Uterus (tissue), 3 donors: ENCODE measurements at regions not wholly inside any gene's neighbourhood (a gene's known extent, or its start where the extent isn't known, plus 50 kb on each side); places are given as distances from the start of the nearest gene placed in this dataset.

Experiments used
- DNase-seq, 2 donors: peaks; one replicate each; pipeline ENCODE4 v3.0.0-alpha.2; 2019 to 2020
- H3K27ac ChIP-seq, 2 donors: fragments of 200-600 bp; sonication (generic); 1 replicate in 1 of 2; 2 replicates in 1 of 2; pipeline ENCODE4 v1.5.1; 2016 to 2018
- H3K27me3 ChIP-seq, 2 donors: fragments of 200-600 bp; sonication (generic); one replicate each; pipeline ENCODE4 v1.5.1; 2018 to 2019; ENCODE audit warnings: control low read depth in 1 of 2
- H3K36me3 ChIP-seq, 2 donors: fragments of 200-600 bp; sonication (generic); one replicate each; pipeline ENCODE4 v1.5.1; 2019; ENCODE audit warnings: control low read depth in 1 of 2
- H3K4me1 ChIP-seq, 2 donors: fragments of 200-600 bp; sonication (generic); one replicate each; pipeline ENCODE4 v1.5.1; 2018 to 2019; ENCODE audit warnings: control low read depth in 1 of 2
- H3K4me3 ChIP-seq, 2 donors: fragments of 200-600 bp; sonication (generic); 1 replicate in 1 of 2; 2 replicates in 1 of 2; pipeline ENCODE4 v1.5.1; 2018 to 2019; ENCODE audit warnings: mild to moderate bottlenecking in 1 of 2
- H3K9me3 ChIP-seq, 2 donors: fragments of 200-600 bp; sonication (generic); one replicate each; pipeline ENCODE4 v1.5.1; 2019; ENCODE audit warnings: control low read depth in 1 of 2
- POLR2A ChIP-seq, 2 donors: fragments of 450-650 bp; IDR thresholded peaks; one replicate each; pipeline ENCODE4 v1.6.1; 2016; ENCODE audit warnings: antibody characterized with exemption in 2 of 2, mild to moderate bottlenecking in 1 of 2, moderate library complexity in 1 of 2
- intact Hi-C: fragments of 100-400 bp; cut with DNase I; formaldehyde crosslinking; loops from one replicate; pipeline ENCODE4 v1.15.1; 2023; ENCODE audit warnings: low total_unique reads
- TF ChIP-seq, protein P1 (sequence below), 4 experiments: fragments of 200-600 bp in 2 of 4; fragments of 450-650 bp in 2 of 4; sonication (generic) in 2 of 4; IDR thresholded peaks; one replicate each; pipeline ENCODE4 v1.5.1; 2016 to 2019; ENCODE audit warnings: antibody characterized with exemption in 4 of 4, mild to moderate bottlenecking in 2 of 4, moderate library complexity in 1 of 4
- donor health status: DM: yes; HTN: yes; CAD: no.

DNA sequence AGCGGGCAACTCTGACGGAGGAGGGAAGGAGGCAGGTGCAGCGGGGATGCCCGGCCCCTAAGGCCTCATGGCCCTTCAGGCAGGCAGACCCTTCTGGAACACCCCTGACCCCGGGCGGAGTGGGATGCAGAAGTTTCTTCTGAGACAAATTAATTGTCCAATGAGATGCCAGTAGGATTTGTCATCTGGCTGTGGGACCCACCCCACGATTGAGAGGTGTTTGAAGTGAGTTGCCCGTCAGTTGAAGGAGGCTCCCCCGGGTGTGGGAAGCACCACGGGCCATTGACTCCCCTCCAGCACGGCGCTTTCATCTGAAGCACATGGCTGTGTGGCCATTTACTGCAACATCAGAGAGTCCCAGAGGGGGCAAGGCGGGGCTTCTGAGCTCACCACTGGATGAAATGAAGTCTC lies 527.8 kb downstream of the BRD1 start:
- Histone ChIP-seq H3K4me3 (no peak overlapping the region), H3K27me3 (no peaks in the 10 kb centered on the region), H3K9me3 (no peaks in the 10 kb centered on the region), H3K27ac (no peak overlapping the region), H3K4me1 (no peaks in the 10 kb centered on the region), H3K36me3 (no peaks in the 10 kb centered on the region)
- intact Hi-C loops: no loop called here
- TF ChIP-seq, protein P1, sequence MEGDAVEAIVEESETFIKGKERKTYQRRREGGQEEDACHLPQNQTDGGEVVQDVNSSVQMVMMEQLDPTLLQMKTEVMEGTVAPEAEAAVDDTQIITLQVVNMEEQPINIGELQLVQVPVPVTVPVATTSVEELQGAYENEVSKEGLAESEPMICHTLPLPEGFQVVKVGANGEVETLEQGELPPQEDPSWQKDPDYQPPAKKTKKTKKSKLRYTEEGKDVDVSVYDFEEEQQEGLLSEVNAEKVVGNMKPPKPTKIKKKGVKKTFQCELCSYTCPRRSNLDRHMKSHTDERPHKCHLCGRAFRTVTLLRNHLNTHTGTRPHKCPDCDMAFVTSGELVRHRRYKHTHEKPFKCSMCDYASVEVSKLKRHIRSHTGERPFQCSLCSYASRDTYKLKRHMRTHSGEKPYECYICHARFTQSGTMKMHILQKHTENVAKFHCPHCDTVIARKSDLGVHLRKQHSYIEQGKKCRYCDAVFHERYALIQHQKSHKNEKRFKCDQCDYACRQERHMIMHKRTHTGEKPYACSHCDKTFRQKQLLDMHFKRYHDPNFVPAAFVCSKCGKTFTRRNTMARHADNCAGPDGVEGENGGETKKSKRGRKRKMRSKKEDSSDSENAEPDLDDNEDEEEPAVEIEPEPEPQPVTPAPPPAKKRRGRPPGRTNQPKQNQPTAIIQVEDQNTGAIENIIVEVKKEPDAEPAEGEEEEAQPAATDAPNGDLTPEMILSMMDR (IDR thresholded peaks at IDR 0.05): no peak
- TF ChIP-seq POLR2A (IDR thresholded peaks at IDR 0.05): no peak
- DNase-seq: no peak

GRCh38 chr22:49298834-49299750 lies 528.6 kb downstream of the BRD1 start:
- no peaks in the 10 kb centered on the region for H3K9me3 ChIP-seq
- DNase-seq: no peak
- no peaks in the 10 kb centered on the region for H3K4me1 ChIP-seq
- TF ChIP-seq POLR2A (IDR thresholded peaks at IDR 0.05): no peak
- no peaks in the 10 kb centered on the region for H3K36me3 ChIP-seq
- no peaks in the 10 kb centered on the region for H3K27me3 ChIP-seq
- no peak overlapping the region for H3K27ac ChIP-seq
- no peak overlapping the region for H3K4me3 ChIP-seq
- intact Hi-C loops: no loop called here

- Histone ChIP-seq H3K36me3 (no peaks in the 10 kb centered on the region), H3K9me3 (no peaks in the 10 kb centered on the region), H3K4me3 (no peak overlapping the region), H3K4me1 (no peaks in the 10 kb centered on the region), H3K27ac (no peak overlapping the region), H3K27me3 (no peaks in the 10 kb centered on the region)
- no peak for DNase-seq
- no peak for TF ChIP-seq POLR2A (IDR thresholded peaks at IDR 0.05)
- TF ChIP-seq, protein P1 (IDR thresholded peaks at IDR 0.05): no peak
- intact Hi-C loops: no loop called here
Observed at GRCh38 chr22:49297871-49298721, 529.6 kb downstream of the BRD1 start.

DNA sequence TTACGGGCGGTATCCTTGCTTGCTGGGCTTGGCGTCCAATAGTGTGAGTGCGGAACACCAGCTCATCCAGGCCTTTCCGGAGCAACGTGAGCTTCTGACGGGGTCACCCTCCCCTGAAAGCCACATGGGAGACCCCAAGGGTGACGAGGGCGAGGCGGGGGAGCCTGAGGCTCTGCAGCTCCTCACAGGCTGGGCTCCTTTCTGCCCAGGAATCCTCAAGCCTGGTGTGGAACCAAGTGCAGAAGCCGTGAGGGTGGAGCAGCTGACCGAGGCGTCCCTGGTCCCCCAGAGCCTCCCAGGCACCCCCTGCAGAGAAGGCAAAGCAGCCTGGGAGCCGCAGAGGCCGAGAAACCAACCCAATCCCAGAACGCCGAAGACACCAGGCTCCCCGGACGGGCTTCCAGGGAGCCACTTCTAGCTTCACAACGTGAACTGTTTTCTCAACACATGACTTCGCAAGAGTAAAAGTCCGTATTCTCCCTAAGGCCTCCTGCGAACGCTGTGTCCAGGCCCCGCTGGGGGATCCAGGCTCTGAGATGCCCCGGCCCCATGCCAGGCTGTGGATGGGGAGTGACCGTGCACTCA lies 530.3 kb downstream of the BRD1 start:
- DNase-seq: no peak
- TF ChIP-seq, protein P1 (IDR thresholded peaks at IDR 0.05): no peak
- TF ChIP-seq POLR2A (IDR thresholded peaks at IDR 0.05): no peak
- Histone ChIP-seq H3K27me3 (no peaks in the 10 kb centered on the region), H3K4me3 (no peak overlapping the region), H3K9me3 (no peaks in the 10 kb centered on the region), H3K27ac (no peak overlapping the region), H3K36me3 (no peaks in the 10 kb centered on the region), H3K4me1 (no peaks in the 10 kb centered on the region)
- intact Hi-C loops: no loop called here

GRCh38 chr22:49296561-49296960 lies 531.1 kb downstream of the BRD1 start:
- H3K27me3 ChIP-seq: no peaks in the 10 kb centered on the region
- intact Hi-C loops: no loop called here
- no peak overlapping the region for H3K27ac ChIP-seq
- no peaks in the 10 kb centered on the region for H3K36me3 ChIP-seq
- DNase-seq: no peak
- no peak overlapping the region for H3K4me3 ChIP-seq
- H3K4me1 ChIP-seq: no peaks in the 10 kb centered on the region
- TF ChIP-seq, protein P1 (IDR thresholded peaks at IDR 0.05): no peak
- no peak for TF ChIP-seq POLR2A (IDR thresholded peaks at IDR 0.05)
- no peaks in the 10 kb centered on the region for H3K9me3 ChIP-seq
